ENCODE measurements at regions not wholly inside any gene's neighbourhood (a gene's known extent, or its start where the extent isn't known, plus 50 kb on each side); places are given as distances from the start of the nearest gene placed in this dataset.

GRCh38 chr7:106369816-106370215 lies 85.0 kb upstream of the NAMPT start:
- TF ChIP-seq, protein P1, sequence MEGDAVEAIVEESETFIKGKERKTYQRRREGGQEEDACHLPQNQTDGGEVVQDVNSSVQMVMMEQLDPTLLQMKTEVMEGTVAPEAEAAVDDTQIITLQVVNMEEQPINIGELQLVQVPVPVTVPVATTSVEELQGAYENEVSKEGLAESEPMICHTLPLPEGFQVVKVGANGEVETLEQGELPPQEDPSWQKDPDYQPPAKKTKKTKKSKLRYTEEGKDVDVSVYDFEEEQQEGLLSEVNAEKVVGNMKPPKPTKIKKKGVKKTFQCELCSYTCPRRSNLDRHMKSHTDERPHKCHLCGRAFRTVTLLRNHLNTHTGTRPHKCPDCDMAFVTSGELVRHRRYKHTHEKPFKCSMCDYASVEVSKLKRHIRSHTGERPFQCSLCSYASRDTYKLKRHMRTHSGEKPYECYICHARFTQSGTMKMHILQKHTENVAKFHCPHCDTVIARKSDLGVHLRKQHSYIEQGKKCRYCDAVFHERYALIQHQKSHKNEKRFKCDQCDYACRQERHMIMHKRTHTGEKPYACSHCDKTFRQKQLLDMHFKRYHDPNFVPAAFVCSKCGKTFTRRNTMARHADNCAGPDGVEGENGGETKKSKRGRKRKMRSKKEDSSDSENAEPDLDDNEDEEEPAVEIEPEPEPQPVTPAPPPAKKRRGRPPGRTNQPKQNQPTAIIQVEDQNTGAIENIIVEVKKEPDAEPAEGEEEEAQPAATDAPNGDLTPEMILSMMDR (IDR thresholded peaks at IDR 0.05), result no peak
- TF ChIP-seq POLR2A (IDR thresholded peaks at IDR 0.05), result no peak
- ATAC-seq, result no peak

GRCh38 chr7:106369352-106369751 lies 84.6 kb upstream of the NAMPT start:
- TF ChIP-seq, protein P1 (IDR thresholded peaks at IDR 0.05), result no peak
- no peak for TF ChIP-seq POLR2A (IDR thresholded peaks at IDR 0.05)
- H3K4me1 ChIP-seq, result no peaks in the 10 kb centered on the region
- H3K27me3 ChIP-seq, result no peaks in the 10 kb centered on the region
- intact Hi-C loops (cut with DNase I), result no loop called here
- no peak overlapping the region for H3K4me3 ChIP-seq
- H3K27ac ChIP-seq, result no peak overlapping the region
- no peaks in the 10 kb centered on the region for H3K9me3 ChIP-seq
- H3K36me3 ChIP-seq, result no peaks in the 10 kb centered on the region
- DNase-seq, result no peak
- no peak for ATAC-seq
- 88% methylated on average over 3 of the region's 3 CpGs for WGBS (ENCODE audit: insufficient coverage, low coverage, low lambda C conversion rate, missing lambda C conversion rate)

More at GRCh38 chr7:106369816-106370215, 85.0 kb upstream of the NAMPT start:
- no peaks in the 10 kb centered on the region for H3K27me3 ChIP-seq
- H3K36me3 ChIP-seq, result no peaks in the 10 kb centered on the region
- no peak overlapping the region for H3K4me3 ChIP-seq
- 94% methylated on average over 2 of the region's 2 CpGs for WGBS (ENCODE audit: insufficient coverage, low coverage, low lambda C conversion rate, missing lambda C conversion rate)
- H3K4me1 ChIP-seq, result no peaks in the 10 kb centered on the region
- H3K27ac ChIP-seq, result no peak overlapping the region
- DNase-seq, result no peak
- intact Hi-C loops (cut with DNase I), result no loop called here
- no peaks in the 10 kb centered on the region for H3K9me3 ChIP-seq

GRCh38 chr7:106367664-106368063 lies 82.9 kb upstream of the NAMPT start:
- 93% methylated on average over 3 of the region's 3 CpGs for WGBS (ENCODE audit: insufficient coverage, low coverage, low lambda C conversion rate, missing lambda C conversion rate)
- H3K9me3 ChIP-seq, result no peaks in the 10 kb centered on the region
- no peak for TF ChIP-seq POLR2A (IDR thresholded peaks at IDR 0.05)
- TF ChIP-seq, protein P1 (IDR thresholded peaks at IDR 0.05), result no peak
- no peaks in the 10 kb centered on the region for H3K27me3 ChIP-seq
- intact Hi-C loops (cut with DNase I), result no loop called here
- ATAC-seq, result peak in 1 of 4 donors; percentile 17
- DNase-seq, result no peak
- no peaks in the 10 kb centered on the region for H3K4me1 ChIP-seq
- no peaks in the 10 kb centered on the region for H3K36me3 ChIP-seq
- no peak overlapping the region for H3K27ac ChIP-seq
- H3K4me3 ChIP-seq, result no peak overlapping the region

GRCh38 chr7:106367018-106367420 lies 82.2 kb upstream of the NAMPT start:
- no peak for TF ChIP-seq POLR2A (IDR thresholded peaks at IDR 0.05)
- TF ChIP-seq, protein P1 (IDR thresholded peaks at IDR 0.05), result peak; percentile 7 to 22 (median 12)
- peak; percentile 42 to 66 (median 63) for ATAC-seq
- no peak for DNase-seq

More at GRCh38 chr7:106367018-106367420, 82.2 kb upstream of the NAMPT start:
- Histone ChIP-seq H3K4me3 (no peak overlapping the region), H3K4me1 (no peaks in the 10 kb centered on the region), H3K9me3 (no peaks in the 10 kb centered on the region), H3K36me3 (no peaks in the 10 kb centered on the region), H3K27me3 (no peaks in the 10 kb centered on the region), H3K27ac (no peak overlapping the region)
- 64% methylated on average over 3 of the region's 3 CpGs for WGBS (ENCODE audit: insufficient coverage, low coverage, low lambda C conversion rate, missing lambda C conversion rate)
- intact Hi-C loops (cut with DNase I), result no loop called here
